CD4-positive, alpha-beta T cell (primary cell): ENCODE measurements at regions not wholly inside any gene's neighbourhood (a gene's known extent, or its start where the extent isn't known, plus 50 kb on each side); places are given as distances from the start of the nearest gene placed in this dataset.
A peak's percentile ranks its signal among the peaks of the same experiment; 100 is the strongest.
"Not testable (repeated sequence)": the region's sequence is repeated elsewhere in the genome, so short reads cannot be mapped to it uniquely, and the experiment has no call there.

Experiments used
- ATAC-seq: fragments of 200-7000 bp; cut with Tn5 transposase; one replicate; pipeline ENCODE4 v1.10.0; 2022; ENCODE audit warnings: mild to moderate bottlenecking; ENCODE audit not compliant: poor library complexity
- CTCF ChIA-PET: fragments of 350-600 bp; sonication (Branson Sonifier 250); formaldehyde crosslinking; loops from one replicate; lab custom pipeline; 2021; ENCODE audit warnings: antibody characterized with exemption, inconsistent platforms; lab: Charles Lee
- POLR2A ChIA-PET: fragments of 350-600 bp; sonication (Branson Sonifier 250); formaldehyde crosslinking; loops from one replicate; lab custom pipeline; 2021; ENCODE audit warnings: antibody characterized with exemption, inconsistent platforms; lab: Charles Lee
- DNase-seq, 14 experiments: peaks; one replicate each; pipeline ENCODE4 v3.0.0-alpha.2; 2013 to 2020; ENCODE audit warnings: mixed read lengths in 2 of 14
- H3K27ac ChIP-seq, 2 donors: one replicate each; pipeline versions ENCODE4 v1.5.1 to v1.7.0; 2013; ENCODE audit warnings: low read length in 2 of 2, low read depth in 1 of 2, mild to moderate bottlenecking in 1 of 2
- H3K27me3 ChIP-seq, 2 experiments: 1 replicate in 1 of 2; 2 replicates in 1 of 2; pipeline versions ENCODE4 v1.6.1 to v1.7.0; 2013; ENCODE audit warnings: low read length in 2 of 2, control low read depth in 1 of 2, mild to moderate bottlenecking in 1 of 2, moderate library complexity in 1 of 2; ENCODE audit not compliant: insufficient read depth in 2 of 2, control insufficient read depth in 1 of 2
- H3K36me3 ChIP-seq: one replicate; pipeline ENCODE4 v1.6.1; 2013; ENCODE audit warnings: low read length, control low read depth; ENCODE audit not compliant: insufficient read depth
- H3K4me1 ChIP-seq: one replicate; pipeline ENCODE4 v1.6.1; 2013; ENCODE audit warnings: low read length, control low read depth; ENCODE audit not compliant: insufficient read depth
- H3K4me3 ChIP-seq: one replicate; pipeline ENCODE4 v1.5.1; 2013; ENCODE audit warnings: mild to moderate bottlenecking, low read length, moderate library complexity
- H3K9me3 ChIP-seq, 2 experiments: 1 replicate in 1 of 2; 2 replicates in 1 of 2; pipeline versions ENCODE4 v1.6.1 to v1.7.0; 2013; ENCODE audit warnings: low read length in 2 of 2, mild to moderate bottlenecking in 2 of 2, control low read depth in 1 of 2, moderate library complexity in 1 of 2; ENCODE audit not compliant: control insufficient read depth in 1 of 2, insufficient read depth in 1 of 2
- H3K27ac Mint-ChIP-seq: one replicate; pipeline ENCODE4 v1.8.0; 2020; ENCODE audit warnings: mixed read lengths
- H3K27me3 Mint-ChIP-seq: one replicate; pipeline ENCODE4 v1.8.0; 2021; ENCODE audit warnings: mixed read lengths
- H3K36me3 Mint-ChIP-seq: one replicate; pipeline ENCODE4 v1.8.0; 2021; ENCODE audit warnings: low read depth, mixed read lengths
- H3K4me1 Mint-ChIP-seq: one replicate; pipeline ENCODE4 v1.8.0; 2021; ENCODE audit warnings: low read depth, mixed read lengths
- H3K4me3 Mint-ChIP-seq: one replicate; pipeline ENCODE4 v1.8.0; 2020; ENCODE audit warnings: mild to moderate bottlenecking, mixed read lengths
- H3K9me3 Mint-ChIP-seq: one replicate; pipeline ENCODE4 v1.8.0; 2020; ENCODE audit warnings: mixed read lengths
- CTCF ChIP-seq: fragments of 200-600 bp; IDR thresholded peaks from one replicate; pipeline ENCODE4 v1.8.0; 2022; ENCODE audit warnings: antibody characterized with exemption, mild to moderate bottlenecking
- intact Hi-C, 2 experiments: fragments of 100-400 bp; cut with DNase I in 1 of 2; cut with micrococcal nuclease in 1 of 2; formaldehyde crosslinking; loops; one replicate each; pipeline versions ENCODE4 v1.15.1 to v1.9.0; 2023 to 2025; cut with DNase I, micrococcal nuclease

- Mint-ChIP-seq H3K4me1 (peaks cover 1% of the 10 kb centered on the region), H3K27me3 (no peaks in the 10 kb centered on the region), H3K9me3 (no peaks in the 10 kb centered on the region), H3K36me3 (no peaks in the 10 kb centered on the region), H3K27ac (no peak overlapping the region), H3K4me3 (no peak overlapping the region)
- intact Hi-C loops, result no loop called here
- ChIA-PET POLR2A (no interaction called here), CTCF (no interaction called here)
- TF ChIP-seq CTCF, result no peak
- Histone ChIP-seq H3K4me3 (no peak overlapping the region), H3K9me3 (no peaks in the 10 kb centered on the region), H3K4me1 (no peaks in the 10 kb centered on the region), H3K27me3 (no peaks in the 10 kb centered on the region), H3K27ac (no peak overlapping the region), H3K36me3 (no peaks in the 10 kb centered on the region)
- DNase-seq, result no peak
- ATAC-seq, result no peak
Observed at GRCh38 chrX:11899091-11899490, 141.1 kb downstream of the MSL3 start.

- H3K9me3 Mint-ChIP-seq, H3K4me3 Mint-ChIP-seq, ATAC-seq, H3K36me3 ChIP-seq, H3K9me3 ChIP-seq, H3K36me3 Mint-ChIP-seq, H3K27me3 Mint-ChIP-seq, CTCF ChIA-PET, H3K27ac Mint-ChIP-seq, H3K4me3 ChIP-seq, DNase-seq, H3K27me3 ChIP-seq, H3K27ac ChIP-seq, H3K4me1 ChIP-seq, POLR2A ChIA-PET: not testable (repeated sequence)
- intact Hi-C loops, result loop anchor here (5.0 to 10.0 kb wide), 3 partner anchors 119 to 374 kb away; no protein-coding TSS in a partner anchor
- peaks cover 12% of the 10 kb centered on the region for H3K4me1 Mint-ChIP-seq
Observed at GRCh38 chrX:11905933-11906332, 147.9 kb downstream of the MSL3 start.

- ChIA-PET POLR2A (no interaction called here), CTCF (no interaction called here)
- no peaks in the 10 kb centered on the region for H3K36me3 ChIP-seq
- no peaks in the 10 kb centered on the region for H3K9me3 ChIP-seq
- DNase-seq (peak in 6 of 14 experiments; percentile 2 to 47 (median 20)), ATAC-seq (peak; percentile 56)
- Mint-ChIP-seq H3K27ac (no peak overlapping the region), H3K27me3 (no peaks in the 10 kb centered on the region), H3K4me1 (peaks cover 12% of the 10 kb centered on the region), H3K36me3 (no peaks in the 10 kb centered on the region), H3K9me3 (no peaks in the 10 kb centered on the region), H3K4me3 (no peak overlapping the region)
- H3K4me3 ChIP-seq, result no peak overlapping the region
- H3K4me1 ChIP-seq, result no peaks in the 10 kb centered on the region
- intact Hi-C loops, result loop anchor here (1.0 to 10.0 kb wide), 4 partner anchors 121 to 376 kb away; no protein-coding TSS in a partner anchor
- no peak for TF ChIP-seq CTCF
- no peak overlapping the region for H3K27ac ChIP-seq
- H3K27me3 ChIP-seq, result no peaks in the 10 kb centered on the region
Observed at GRCh38 chrX:11908371-11908770, 150.3 kb downstream of the MSL3 start.

GRCh38 chrX:11913001-11913400, 155.0 kb downstream of the MSL3 start:
- Histone ChIP-seq H3K4me1 (no peaks in the 10 kb centered on the region), H3K9me3 (no peaks in the 10 kb centered on the region), H3K4me3 (no peak overlapping the region), H3K27me3 (peaks cover 0 to 3% of the 10 kb centered on the region in 2 experiments), H3K27ac (no peak overlapping the region), H3K36me3 (no peaks in the 10 kb centered on the region)
- peaks cover 5% of the 10 kb centered on the region for H3K27me3 Mint-ChIP-seq
- H3K27ac Mint-ChIP-seq, result no peak overlapping the region
- H3K4me1 Mint-ChIP-seq, result peaks cover 5% of the 10 kb centered on the region
- H3K4me3 Mint-ChIP-seq, result no peak overlapping the region
- DNase-seq, result no peak
- TF ChIP-seq CTCF, result no peak
- intact Hi-C loops, result no loop called here
- ATAC-seq, result no peak
- ChIA-PET POLR2A (no interaction called here), CTCF (no interaction called here)
- H3K9me3 Mint-ChIP-seq, result no peaks in the 10 kb centered on the region
- H3K36me3 Mint-ChIP-seq, result no peaks in the 10 kb centered on the region
